Adrenal gland (tissue), 9 donors: ENCODE measurements at regions not wholly inside any gene's neighbourhood (a gene's known extent, or its start where the extent isn't known, plus 50 kb on each side); places are given as distances from the start of the nearest gene placed in this dataset.

Experiments used
- DNase-seq, 7 donors: peaks; one replicate each; pipeline ENCODE4 v3.0.0-alpha.2; 2019 to 2020
- H3K27ac ChIP-seq, 5 donors: fragments of 200-600 bp; sonication (generic) in 4 of 5; 1 replicate in 3 of 5; 2 replicates in 2 of 5; pipeline versions ENCODE4 v1.5.1 to v1.8.0; 2016 to 2020; ENCODE audit warnings: mild to moderate bottlenecking in 1 of 5
- H3K27me3 ChIP-seq: fragments of 200-600 bp; 2 replicates; pipeline ENCODE4 v1.8.0; 2021
- H3K36me3 ChIP-seq, 2 donors: fragments of 200-600 bp; replicated peaks in 1 of 2; 1 replicate in 1 of 2; 2 replicates in 1 of 2; pipeline versions ENCODE4 v1.5.1 to v1.8.0; 2018 to 2022
- H3K4me1 ChIP-seq, 2 donors: fragments of 200-600 bp; replicated peaks in 1 of 2; 1 replicate in 1 of 2; 2 replicates in 1 of 2; pipeline versions ENCODE4 v1.5.1 to v1.8.0; 2018 to 2021
- H3K4me3 ChIP-seq, 4 donors: fragments of 200-600 bp; sonication (generic) in 3 of 4; one replicate each; pipeline ENCODE4 v1.5.1; 2016 to 2018
- H3K9me3 ChIP-seq, 3 donors: fragments of 200-600 bp; sonication (generic) in 1 of 3; replicated peaks in 1 of 3; 1 replicate in 2 of 3; 2 replicates in 1 of 3; pipeline versions ENCODE4 v1.5.1 to v1.8.0; 2016 to 2021
- POLR2A ChIP-seq, 2 donors: fragments of 450-650 bp; IDR thresholded peaks; one replicate each; pipeline ENCODE4 v1.6.1; 2017; ENCODE audit warnings: antibody characterized with exemption in 2 of 2, mild to moderate bottlenecking in 2 of 2, moderate library complexity in 1 of 2
- whole genome bisulfite sequencing, 4 donors: extraction: QIAGEN DNeasy Blood & Tissue Kit in 2 of 4; methylation state at CpG; one replicate each; pipeline versions ENCODE4 v1.1.5 to v1.1.7; 2013 to 2017; 5-methylcytosine and 5-hydroxymethylcytosine counted together
- intact Hi-C, 2 donors: fragments of 100-400 bp; cut with DNase I; formaldehyde crosslinking; loops; one replicate each; pipeline versions ENCODE4 v1.14.1 to v1.15.0; 2022 to 2023
- TF ChIP-seq, protein P1 (sequence below), 6 experiments: fragments of 450-650 bp in 4 of 6; fragments of 200-600 bp in 2 of 6; sonication (generic) in 1 of 6; IDR thresholded peaks; 1 replicate in 5 of 6; 2 replicates in 1 of 6; pipeline versions ENCODE4 v1.5.1 to v1.8.0; 2016 to 2021; ENCODE audit warnings: antibody characterized with exemption in 6 of 6, mild to moderate bottlenecking in 2 of 6, moderate library complexity in 1 of 6
- donor health status: healthy with polysubstance abuse.
- donor health status: Bipolar disorder and iron deficiency.
- donor health status: DM: yes; HTN: yes; CAD: no.
- donor health status: DM: no; HTN: no; CAD: no.
- donor health status: DM: no; HTN: no; CAD: no.

DNA sequence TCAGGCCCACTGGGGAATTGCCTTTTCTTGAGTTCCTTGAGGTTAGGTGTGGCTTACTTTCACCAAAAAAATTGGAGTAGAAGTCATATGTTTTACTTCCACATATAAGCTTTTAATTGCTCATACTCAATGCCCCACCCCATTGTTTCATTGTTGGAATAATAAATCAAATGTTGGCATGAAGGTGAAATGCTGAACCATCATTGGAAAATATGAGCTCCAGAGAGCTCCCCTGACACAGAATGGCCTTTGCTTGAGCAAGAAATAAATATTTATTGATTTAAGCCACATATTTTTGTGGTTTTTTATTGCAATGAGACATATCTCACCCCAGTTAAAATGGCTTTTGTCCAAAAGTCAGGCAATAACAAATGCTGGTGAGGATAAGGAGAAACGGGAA lies 167.3 kb upstream of the SRD5A2 start:
- Histone ChIP-seq H3K9me3 (no peaks in the 10 kb centered on the region), H3K4me3 (no peak overlapping the region), H3K27ac (no peak overlapping the region), H3K27me3 (no peaks in the 10 kb centered on the region), H3K36me3 (no peaks in the 10 kb centered on the region), H3K4me1 (no peaks in the 10 kb centered on the region)
- DNase-seq, result no peak
- intact Hi-C loops, result no loop called here
- WGBS, 4 donors, result 77 to 85% (median 84%) methylated on average over 1 of the region's 1 CpG
- TF ChIP-seq, protein P1, sequence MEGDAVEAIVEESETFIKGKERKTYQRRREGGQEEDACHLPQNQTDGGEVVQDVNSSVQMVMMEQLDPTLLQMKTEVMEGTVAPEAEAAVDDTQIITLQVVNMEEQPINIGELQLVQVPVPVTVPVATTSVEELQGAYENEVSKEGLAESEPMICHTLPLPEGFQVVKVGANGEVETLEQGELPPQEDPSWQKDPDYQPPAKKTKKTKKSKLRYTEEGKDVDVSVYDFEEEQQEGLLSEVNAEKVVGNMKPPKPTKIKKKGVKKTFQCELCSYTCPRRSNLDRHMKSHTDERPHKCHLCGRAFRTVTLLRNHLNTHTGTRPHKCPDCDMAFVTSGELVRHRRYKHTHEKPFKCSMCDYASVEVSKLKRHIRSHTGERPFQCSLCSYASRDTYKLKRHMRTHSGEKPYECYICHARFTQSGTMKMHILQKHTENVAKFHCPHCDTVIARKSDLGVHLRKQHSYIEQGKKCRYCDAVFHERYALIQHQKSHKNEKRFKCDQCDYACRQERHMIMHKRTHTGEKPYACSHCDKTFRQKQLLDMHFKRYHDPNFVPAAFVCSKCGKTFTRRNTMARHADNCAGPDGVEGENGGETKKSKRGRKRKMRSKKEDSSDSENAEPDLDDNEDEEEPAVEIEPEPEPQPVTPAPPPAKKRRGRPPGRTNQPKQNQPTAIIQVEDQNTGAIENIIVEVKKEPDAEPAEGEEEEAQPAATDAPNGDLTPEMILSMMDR (IDR thresholded peaks at IDR 0.05), result no peak
- TF ChIP-seq POLR2A (IDR thresholded peaks at IDR 0.05), result no peak

DNA sequence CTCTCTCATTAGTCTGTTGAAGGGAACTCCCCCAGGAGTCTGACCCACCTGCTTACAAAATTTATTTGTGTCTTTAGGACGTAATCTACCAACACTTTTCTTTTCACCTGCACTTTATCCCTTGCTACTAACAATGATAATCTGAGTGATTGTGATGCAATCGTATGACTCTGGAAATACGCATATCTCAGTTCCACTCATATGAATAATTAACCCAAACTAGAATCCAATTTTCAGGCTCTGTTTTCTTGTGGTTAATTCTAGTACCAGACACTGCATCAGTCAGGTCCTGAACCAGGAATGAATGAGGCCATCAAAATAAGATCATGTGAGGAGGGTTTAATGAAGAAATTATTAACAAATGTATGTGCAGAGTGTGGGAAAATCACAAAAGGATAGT lies 158.4 kb upstream of the SRD5A2 start:
- TF ChIP-seq, protein P1 (IDR thresholded peaks at IDR 0.05), result no peak
- TF ChIP-seq POLR2A (IDR thresholded peaks at IDR 0.05), result no peak
- Histone ChIP-seq H3K27me3 (no peaks in the 10 kb centered on the region), H3K4me3 (no peak overlapping the region), H3K36me3 (no peaks in the 10 kb centered on the region), H3K4me1 (no peaks in the 10 kb centered on the region), H3K9me3 (no peaks in the 10 kb centered on the region), H3K27ac (no peak overlapping the region)
- no peak for DNase-seq
- intact Hi-C loops, result no loop called here
- 79 to 92% (median 81%) methylated on average over 3 of the region's 3 CpGs for WGBS, 4 donors

DNA sequence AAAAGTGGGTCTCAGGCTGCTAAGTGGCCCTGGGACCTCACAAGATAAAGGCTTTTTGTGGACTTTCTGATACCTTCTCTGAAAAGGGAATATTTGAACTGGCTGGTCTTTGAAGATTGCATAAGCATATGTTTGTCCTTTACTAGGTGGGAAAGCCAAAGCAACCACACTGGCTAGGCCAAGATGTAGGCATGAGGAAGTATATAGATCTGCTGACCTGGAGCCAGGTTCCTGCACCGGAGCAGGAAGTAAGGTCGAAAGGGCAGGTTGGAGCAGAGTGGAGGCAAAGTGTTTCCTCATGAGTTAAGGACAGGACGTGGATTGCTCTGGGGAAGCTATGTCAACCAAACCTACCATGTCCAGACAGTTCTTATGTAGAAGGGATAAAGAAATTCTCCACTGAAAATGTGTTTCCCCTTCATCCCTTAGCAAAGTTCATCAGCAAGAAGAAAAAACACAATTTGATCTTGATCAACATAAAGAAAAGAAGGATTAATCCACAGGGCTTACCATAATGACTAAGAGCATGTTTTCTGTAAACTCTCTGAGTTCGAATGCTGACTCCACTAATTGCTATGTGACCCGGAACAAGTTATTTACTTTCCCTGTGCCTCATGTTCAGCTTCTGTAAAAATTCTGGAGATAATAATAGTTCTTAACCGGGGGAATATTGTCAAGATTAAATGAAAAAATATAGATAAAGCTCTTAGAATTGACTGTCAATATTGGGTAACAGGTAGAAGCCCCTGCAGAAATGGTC lies 156.1 kb upstream of the SRD5A2 start:
- no peak for TF ChIP-seq POLR2A (IDR thresholded peaks at IDR 0.05)
- TF ChIP-seq, protein P1 (IDR thresholded peaks at IDR 0.05), result no peak
- H3K4me1 ChIP-seq, result no peaks in the 10 kb centered on the region
- H3K4me3 ChIP-seq, result no peak overlapping the region
- 67 to 75% (median 69%) methylated on average over 6 of the region's 6 CpGs for WGBS, 4 donors
- no peaks in the 10 kb centered on the region for H3K36me3 ChIP-seq
- H3K27ac ChIP-seq, result no peak overlapping the region
- no peaks in the 10 kb centered on the region for H3K9me3 ChIP-seq
- intact Hi-C loops, result no loop called here
- no peak for DNase-seq
- no peaks in the 10 kb centered on the region for H3K27me3 ChIP-seq

DNA sequence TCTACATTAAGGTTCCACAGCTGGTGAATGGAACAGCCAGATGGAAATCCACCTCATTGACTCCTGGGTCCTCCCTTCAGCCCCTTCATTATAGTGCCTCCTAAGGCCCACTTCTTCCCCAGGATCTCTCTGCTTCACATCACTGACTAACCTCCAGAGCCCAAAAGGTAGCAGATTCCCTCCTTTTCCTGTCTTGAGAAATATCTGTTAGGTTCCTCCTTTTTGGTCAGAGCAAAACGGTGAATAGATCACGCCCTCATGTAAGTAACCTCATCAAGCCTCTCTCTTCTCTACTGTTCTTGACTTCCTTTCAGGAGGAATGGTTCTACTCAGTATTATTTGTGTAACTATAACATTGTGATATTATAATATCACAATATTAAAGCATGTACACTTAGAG lies 155.0 kb upstream of the SRD5A2 start:
- Histone ChIP-seq H3K27me3 (no peaks in the 10 kb centered on the region), H3K36me3 (no peaks in the 10 kb centered on the region), H3K4me3 (no peak overlapping the region), H3K9me3 (no peaks in the 10 kb centered on the region), H3K4me1 (no peaks in the 10 kb centered on the region), H3K27ac (no peak overlapping the region)
- intact Hi-C loops, result no loop called here
- DNase-seq, result no peak
- 60 to 80% (median 72%) methylated on average over 2 of the region's 2 CpGs for WGBS, 4 donors
- TF ChIP-seq, protein P1 (IDR thresholded peaks at IDR 0.05), result no peak
- no peak for TF ChIP-seq POLR2A (IDR thresholded peaks at IDR 0.05)
